GM23338 (cell line): ENCODE measurements at regions not wholly inside any gene's neighbourhood (a gene's known extent, or its start where the extent isn't known, plus 50 kb on each side); places are given as distances from the start of the nearest gene placed in this dataset.

Experiments
- CREB1 ChIP-seq: fragments of 250-450 bp; sonication (Bioruptor Pico); IDR thresholded peaks from 2 replicates; pipeline ENCODE4 v1.5.0; 2020; ENCODE audit warnings: low read depth, mild to moderate bottlenecking, moderate library complexity
- JUNB ChIP-seq: IDR thresholded peaks from one replicate; pipeline ENCODE4 v1.6.1; 2016; ENCODE audit warnings: antibody characterized with exemption; ENCODE audit not compliant: unreplicated experiment
- POLR2AphosphoS5 ChIP-seq: IDR thresholded peaks from 2 replicates; pipeline ENCODE4 v1.6.1; 2016; ENCODE audit warnings: antibody characterized with exemption, low read depth
- REST ChIP-seq: IDR thresholded peaks from one replicate; pipeline ENCODE4 v1.6.1; 2018; ENCODE audit warnings: antibody characterized with exemption; ENCODE audit not compliant: unreplicated experiment
- ZNF331 ChIP-seq: fragments of 250-450 bp; sonication (Bioruptor Pico); IDR thresholded peaks from 2 replicates; pipeline ENCODE4 v1.5.0; 2020; ENCODE audit warnings: low read depth, mild to moderate bottlenecking, moderate library complexity
- ZNF462 ChIP-seq: fragments of 250-450 bp; sonication (Bioruptor Pico); IDR thresholded peaks from 2 replicates; pipeline ENCODE4 v1.5.0; 2020; ENCODE audit warnings: mild to moderate bottlenecking, moderate library complexity
- TF ChIP-seq, protein P1 (sequence below), 2 experiments: fragments of 200-600 bp in 1 of 2; sonication (generic) in 1 of 2; conservative IDR thresholded peaks; 2 replicates each; pipeline versions ENCODE4 v1.5.1 to v1.6.1; 2016 to 2017; ENCODE audit warnings: antibody characterized with exemption in 2 of 2, low read depth in 2 of 2, mild to moderate bottlenecking in 2 of 2, moderate library complexity in 1 of 2

DNA sequence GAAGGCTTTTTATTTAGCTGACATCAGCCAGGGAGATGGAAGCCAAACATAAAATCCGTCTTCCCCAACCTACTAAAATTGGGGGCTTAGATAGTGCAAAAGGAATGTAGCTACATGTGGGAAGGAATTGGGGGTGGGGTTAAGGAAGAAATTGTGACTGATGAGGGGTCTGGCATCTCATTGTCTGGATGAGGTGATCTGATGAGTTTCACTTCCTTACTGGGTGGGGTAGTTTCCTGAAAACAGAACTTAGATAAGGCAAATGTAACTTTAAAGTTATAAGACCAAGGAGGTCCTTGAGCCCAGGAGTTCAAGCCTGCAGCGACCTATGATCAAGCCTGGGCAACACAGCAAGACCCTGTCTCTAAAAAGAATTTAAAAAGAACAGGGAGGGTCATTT is 105.5 kb upstream of the NEIL3 start (continued):
- TF ChIP-seq ZNF462 (CRISPR knock-in tag) (no peak), ZNF331 (CRISPR knock-in tag) (no peak), POLR2AphosphoS5 (no peak), REST (no peak), CREB1 (CRISPR knock-in tag) (no peak), JUNB (no peak)
- TF ChIP-seq, protein P1, sequence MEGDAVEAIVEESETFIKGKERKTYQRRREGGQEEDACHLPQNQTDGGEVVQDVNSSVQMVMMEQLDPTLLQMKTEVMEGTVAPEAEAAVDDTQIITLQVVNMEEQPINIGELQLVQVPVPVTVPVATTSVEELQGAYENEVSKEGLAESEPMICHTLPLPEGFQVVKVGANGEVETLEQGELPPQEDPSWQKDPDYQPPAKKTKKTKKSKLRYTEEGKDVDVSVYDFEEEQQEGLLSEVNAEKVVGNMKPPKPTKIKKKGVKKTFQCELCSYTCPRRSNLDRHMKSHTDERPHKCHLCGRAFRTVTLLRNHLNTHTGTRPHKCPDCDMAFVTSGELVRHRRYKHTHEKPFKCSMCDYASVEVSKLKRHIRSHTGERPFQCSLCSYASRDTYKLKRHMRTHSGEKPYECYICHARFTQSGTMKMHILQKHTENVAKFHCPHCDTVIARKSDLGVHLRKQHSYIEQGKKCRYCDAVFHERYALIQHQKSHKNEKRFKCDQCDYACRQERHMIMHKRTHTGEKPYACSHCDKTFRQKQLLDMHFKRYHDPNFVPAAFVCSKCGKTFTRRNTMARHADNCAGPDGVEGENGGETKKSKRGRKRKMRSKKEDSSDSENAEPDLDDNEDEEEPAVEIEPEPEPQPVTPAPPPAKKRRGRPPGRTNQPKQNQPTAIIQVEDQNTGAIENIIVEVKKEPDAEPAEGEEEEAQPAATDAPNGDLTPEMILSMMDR (conservative IDR thresholded peaks at IDR 0.05; ENCODE audit: low read depth in 2 of 2): no peak
